SK-N-SH (cell line): ENCODE measurements at regions not wholly inside any gene's neighbourhood (a gene's known extent, or its start where the extent isn't known, plus 50 kb on each side); places are given as distances from the start of the nearest gene placed in this dataset.

Source experiments
- CTCF ChIA-PET: fragments of 300-600, 350-600 bp; formaldehyde crosslinking; extraction: SDS; loops from one replicate; lab custom pipeline; 2021; lab: Yijun Ruan, JAX
- POLR2A ChIA-PET: fragments of 350-600 bp; sonication (Branson Sonifier 250); formaldehyde crosslinking; extraction: SDS; loops from one replicate; lab custom pipeline; 2020; ENCODE audit warnings: antibody characterized with exemption, inconsistent platforms; lab: Yijun Ruan, JAX
- DNase-seq: peaks from one replicate; pipeline ENCODE4 v3.0.0; 2012
- H2AFZ ChIP-seq: fragments of 200-600 bp; sonication (generic); 2 replicates; pipeline ENCODE4 v1.8.1; 2016; ENCODE audit warnings: antibody characterized with exemption, mild to moderate bottlenecking, low read depth
- H3F3A ChIP-seq: fragments of 200-600 bp; sonication (generic); replicated peaks from 2 replicates; pipeline ENCODE3; 2016; ENCODE audit warnings: antibody characterized with exemption, mild to moderate bottlenecking; ENCODE audit not compliant: insufficient read depth
- H3K27ac ChIP-seq, 2 experiments: fragments of 200-500 bp in 1 of 2; fragments of 200-600 bp in 1 of 2; sonication (Bioruptor generic) in 1 of 2; sonication (generic), shearing (Covaris generic) in 1 of 2; 2 replicates each; pipeline versions ENCODE4 v1.5.1 to v1.6.1; 2014 to 2016; ENCODE audit warnings: low read depth in 2 of 2, inconsistent platforms in 1 of 2, low read length in 1 of 2, mild to moderate bottlenecking in 1 of 2, mixed read lengths in 1 of 2
- H3K27me3 ChIP-seq: fragments of 200-600 bp; sonication (generic), shearing (Covaris generic); 2 replicates; pipeline ENCODE4 v1.6.1; 2016; ENCODE audit warnings: mixed run types; ENCODE audit not compliant: insufficient read depth
- H3K36me3 ChIP-seq, 2 experiments: fragments of 200-500 bp in 1 of 2; fragments of 200-600 bp in 1 of 2; sonication (Bioruptor generic) in 1 of 2; sonication (generic) in 1 of 2; replicated peaks in 1 of 2; 2 replicates each; pipeline versions ENCODE3 to v1.5.1; 2014 to 2016; ENCODE audit warnings: low read length in 1 of 2, mild to moderate bottlenecking in 1 of 2; ENCODE audit not compliant: insufficient read depth in 2 of 2, control insufficient read depth in 1 of 2
- H3K4me1 ChIP-seq, 2 experiments: fragments of 200-500 bp in 1 of 2; fragments of 200-600 bp in 1 of 2; sonication (Bioruptor generic) in 1 of 2; sonication (generic), shearing (Covaris generic) in 1 of 2; 2 replicates each; pipeline versions ENCODE4 v1.5.1 to v1.6.1; 2014 to 2016; ENCODE audit warnings: low read depth in 1 of 2, low read length in 1 of 2, mixed run types in 1 of 2; ENCODE audit not compliant: insufficient read depth in 2 of 2, control insufficient read depth in 1 of 2
- H3K4me2 ChIP-seq: fragments of 200-600 bp; sonication (generic), shearing (Covaris generic); 2 replicates; pipeline ENCODE4 v1.6.1; 2017; ENCODE audit warnings: mixed run types
- H3K4me3 ChIP-seq, 2 experiments: fragments of 200-500 bp in 1 of 2; fragments of 200-600 bp in 1 of 2; sonication (Bioruptor generic) in 1 of 2; sonication (generic), shearing (Covaris generic) in 1 of 2; 2 replicates each; pipeline versions ENCODE4 v1.5.1 to v1.8.1; 2014 to 2016; ENCODE audit warnings: low read depth in 2 of 2, inconsistent platforms in 1 of 2, low read length in 1 of 2, mild to moderate bottlenecking in 1 of 2, mixed read lengths in 1 of 2, moderate library complexity in 1 of 2
- H3K79me2 ChIP-seq: fragments of 200-600 bp; sonication (generic); 2 replicates; pipeline ENCODE4 v1.8.1; 2017; ENCODE audit warnings: mild to moderate bottlenecking; ENCODE audit not compliant: insufficient read depth
- H3K9ac ChIP-seq: fragments of 200-600 bp; sonication (generic); 2 replicates; pipeline ENCODE4 v1.6.1; 2017; ENCODE audit warnings: mixed run types
- H3K9me2 ChIP-seq: fragments of 200-600 bp; sonication (generic); 2 replicates; pipeline ENCODE4 v1.6.1; 2017; ENCODE audit warnings: mixed run types
- H3K9me3 ChIP-seq: fragments of 200-600 bp; sonication (generic); 2 replicates; pipeline ENCODE4 v1.6.1; 2017; ENCODE audit warnings: mixed run types, mild to moderate bottlenecking, moderate library complexity
- H4K20me1 ChIP-seq: fragments of 200-600 bp; sonication (generic); 2 replicates; pipeline ENCODE4 v1.6.1; 2017; ENCODE audit warnings: mild to moderate bottlenecking, mixed run types; ENCODE audit not compliant: insufficient read depth
- CHD2 ChIP-seq: fragments of 150-350 bp; IDR thresholded peaks from 2 replicates; pipeline ENCODE4 v1.6.1; 2018; ENCODE audit warnings: low read length; ENCODE audit not compliant: partially characterized antibody
- FOXM1 ChIP-seq: IDR thresholded peaks from 2 replicates; pipeline ENCODE4 v1.4.0; 2012; ENCODE audit warnings: low read depth, mild to moderate bottlenecking
- GATA2 ChIP-seq: sonication (generic); formaldehyde crosslinking; IDR thresholded peaks from 2 replicates; pipeline ENCODE4 v1.5.0; 2020; ENCODE audit warnings: mild to moderate bottlenecking, missing genetic modification reagents
- JUND ChIP-seq: IDR thresholded peaks from 2 replicates; pipeline ENCODE4 v1.4.0; 2012
- NRF1 ChIP-seq: IDR thresholded peaks from 2 replicates; pipeline ENCODE4 v1.6.1; 2012; ENCODE audit warnings: low read depth, mild to moderate bottlenecking, low read length
- RFX5 ChIP-seq: IDR thresholded peaks from 2 replicates; pipeline ENCODE4 v1.6.1; 2012; ENCODE audit warnings: mild to moderate bottlenecking, improper control_type of control experiment, low read length
- SIN3A ChIP-seq: IDR thresholded peaks from 2 replicates; pipeline ENCODE4 v1.6.1; 2012; ENCODE audit warnings: low read depth, mild to moderate bottlenecking, low read length, moderate library complexity, borderline replicate concordance
- TAF1 ChIP-seq: IDR thresholded peaks from 2 replicates; pipeline ENCODE4 v1.6.1; 2012; ENCODE audit warnings: low read depth, mild to moderate bottlenecking, low read length, moderate library complexity, borderline replicate concordance
- TCF12 ChIP-seq: IDR thresholded peaks from 2 replicates; pipeline ENCODE4 v1.4.0; 2012
- TEAD4 ChIP-seq: IDR thresholded peaks from 2 replicates; pipeline ENCODE4 v1.4.0; 2012; ENCODE audit warnings: mild to moderate bottlenecking, borderline replicate concordance; ENCODE audit not compliant: insufficient read depth
- WGBS: methylation state at CpG from one replicate; pipeline ENCODE4 v1.1.6; 2017; ENCODE audit warnings: low lambda C conversion rate; 5-methylcytosine and 5-hydroxymethylcytosine counted together
- TF ChIP-seq, protein P1 (sequence below): IDR thresholded peaks from 2 replicates; pipeline ENCODE4 v1.4.0; 2012; ENCODE audit warnings: low read depth, borderline replicate concordance
- TF ChIP-seq, protein P2 (sequence below): fragments of 150-350 bp; IDR thresholded peaks from 2 replicates; pipeline ENCODE4 v1.6.1; 2016; ENCODE audit warnings: mild to moderate bottlenecking, low read depth, low read length
- TF ChIP-seq, protein P3 (sequence below): IDR thresholded peaks from 2 replicates; pipeline ENCODE4; 2012
- TF ChIP-seq, protein P4 (sequence below): IDR thresholded peaks from 2 replicates; pipeline ENCODE4 v1.6.1; 2012; ENCODE audit warnings: mild to moderate bottlenecking, low read depth, low read length, moderate library complexity

DNA sequence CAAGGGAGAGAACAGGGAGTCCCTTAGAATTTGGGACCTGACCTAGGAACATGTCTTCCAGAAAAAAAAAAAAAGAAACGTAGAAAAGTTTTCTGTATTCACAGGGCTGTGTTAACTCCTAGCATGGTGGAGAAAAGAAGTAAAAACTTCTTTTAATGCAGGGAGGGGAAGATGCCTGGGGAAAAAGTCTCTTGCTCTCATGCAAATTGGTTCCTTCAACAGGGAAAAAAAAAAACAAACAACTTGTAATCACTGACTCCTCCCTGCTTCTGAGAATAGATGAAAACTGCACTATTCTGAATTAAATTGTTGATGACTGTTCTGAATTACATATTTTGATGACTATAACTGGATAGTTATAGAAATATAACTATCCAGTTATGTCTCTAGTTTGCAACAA lies 933.2 kb downstream of the TRIB2 start:
- Histone ChIP-seq H3F3A (no peaks in the 10 kb centered on the region), H3K4me2 (no peak overlapping the region), H3K36me3 (no peaks in the 10 kb centered on the region), H3K4me3 (no peak overlapping the region), H3K27ac (no peak overlapping the region), H3K9me3 (no peaks in the 10 kb centered on the region)
- CTCF ChIA-PET: interaction anchor here (1.3 to 1.6 kb wide), 2 partner anchors 10 to 12 kb away, joined by 3 to 4 read pairs; no protein-coding TSS in a partner anchor
- DNase-seq: no peak
- TF ChIP-seq NRF1 (no peak), FOXM1 (no peak), GATA2 (CRISPR knock-in tag) (no peak), JUND (no peak), TCF12 (no peak)
- TF ChIP-seq, protein P1, sequence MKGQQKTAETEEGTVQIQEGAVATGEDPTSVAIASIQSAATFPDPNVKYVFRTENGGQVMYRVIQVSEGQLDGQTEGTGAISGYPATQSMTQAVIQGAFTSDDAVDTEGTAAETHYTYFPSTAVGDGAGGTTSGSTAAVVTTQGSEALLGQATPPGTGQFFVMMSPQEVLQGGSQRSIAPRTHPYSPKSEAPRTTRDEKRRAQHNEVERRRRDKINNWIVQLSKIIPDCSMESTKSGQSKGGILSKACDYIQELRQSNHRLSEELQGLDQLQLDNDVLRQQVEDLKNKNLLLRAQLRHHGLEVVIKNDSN: no peak
- TF ChIP-seq, all 33 proteins: peak for 0
- Histone ChIP-seq H3K4me1 (no peaks in the 10 kb centered on the region; a peak in 1 of 4 replicates), H3K9ac (no peak overlapping the region), H4K20me1 (no peaks in the 10 kb centered on the region), H3K79me2 (no peaks in the 10 kb centered on the region), H3K27me3 (no peaks in the 10 kb centered on the region), H3K9me2 (no peaks in the 10 kb centered on the region), H2AFZ (no peak overlapping the region)
- POLR2A ChIA-PET: no interaction called here
- WGBS: 18% methylated on average over 1 of the region's 1 CpG

DNA sequence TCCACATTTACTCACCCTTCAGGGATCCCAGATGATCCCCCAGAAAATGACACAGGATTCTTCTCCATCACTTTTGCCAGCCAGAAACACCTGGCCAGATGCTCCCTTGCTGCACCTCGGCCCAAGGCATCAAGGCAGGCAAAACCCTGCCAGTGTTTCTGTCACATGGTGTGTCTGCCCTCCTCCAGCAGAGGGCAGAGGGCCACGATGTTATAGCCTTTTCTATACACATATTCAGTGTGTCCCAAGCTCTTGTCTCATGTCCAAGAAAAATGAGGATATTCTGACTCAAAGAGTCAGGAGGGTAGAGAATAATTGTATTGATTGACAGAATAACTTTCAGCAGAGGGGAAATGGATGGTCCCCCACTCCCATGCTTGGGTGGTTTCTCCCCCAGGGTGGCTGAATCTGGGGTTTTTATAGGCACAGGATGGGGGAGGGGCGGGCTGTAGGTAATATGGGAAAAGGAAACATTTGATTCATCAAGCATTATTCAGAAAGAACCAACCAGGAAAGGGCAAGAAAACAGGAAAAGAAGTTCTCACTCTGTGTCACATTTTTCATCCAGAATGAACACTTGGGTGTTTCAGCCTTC lies 933.9 kb downstream of the TRIB2 start:
- H4K20me1 ChIP-seq: no peaks in the 10 kb centered on the region
- H3K79me2 ChIP-seq: no peaks in the 10 kb centered on the region
- H3K4me3 ChIP-seq: no peak overlapping the region
- no peaks in the 10 kb centered on the region for H3F3A ChIP-seq
- DNase-seq: no peak
- H3K27me3 ChIP-seq: no peaks in the 10 kb centered on the region
- CTCF ChIA-PET: interaction anchor here (0.6 to 1.6 kb wide), 4 partner anchors 10 to 1927 kb away, joined by 3 to 4 read pairs (median 4); no protein-coding TSS in a partner anchor
- H3K36me3 ChIP-seq: no peaks in the 10 kb centered on the region
- no peak overlapping the region for H2AFZ ChIP-seq
- H3K4me2 ChIP-seq: no peak overlapping the region
- no peak overlapping the region for H3K9ac ChIP-seq
- POLR2A ChIA-PET: no interaction called here
- no peak overlapping the region for H3K27ac ChIP-seq
- no peaks in the 10 kb centered on the region for H3K9me3 ChIP-seq
- H3K4me1 ChIP-seq: no peaks in the 10 kb centered on the region; a peak in 1 of 4 replicates
- no peaks in the 10 kb centered on the region for H3K9me2 ChIP-seq
- WGBS: 19% methylated on average over 3 of the region's 3 CpGs
- TF ChIP-seq TEAD4 (no peak), TAF1 (no peak), SIN3A (no peak), CHD2 (no peak), GATA2 (CRISPR knock-in tag) (no peak), RFX5 (no peak)
- TF ChIP-seq, protein P2, sequence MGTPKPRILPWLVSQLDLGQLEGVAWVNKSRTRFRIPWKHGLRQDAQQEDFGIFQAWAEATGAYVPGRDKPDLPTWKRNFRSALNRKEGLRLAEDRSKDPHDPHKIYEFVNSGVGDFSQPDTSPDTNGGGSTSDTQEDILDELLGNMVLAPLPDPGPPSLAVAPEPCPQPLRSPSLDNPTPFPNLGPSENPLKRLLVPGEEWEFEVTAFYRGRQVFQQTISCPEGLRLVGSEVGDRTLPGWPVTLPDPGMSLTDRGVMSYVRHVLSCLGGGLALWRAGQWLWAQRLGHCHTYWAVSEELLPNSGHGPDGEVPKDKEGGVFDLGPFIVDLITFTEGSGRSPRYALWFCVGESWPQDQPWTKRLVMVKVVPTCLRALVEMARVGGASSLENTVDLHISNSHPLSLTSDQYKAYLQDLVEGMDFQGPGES: no peak
- TF ChIP-seq, protein P3, sequence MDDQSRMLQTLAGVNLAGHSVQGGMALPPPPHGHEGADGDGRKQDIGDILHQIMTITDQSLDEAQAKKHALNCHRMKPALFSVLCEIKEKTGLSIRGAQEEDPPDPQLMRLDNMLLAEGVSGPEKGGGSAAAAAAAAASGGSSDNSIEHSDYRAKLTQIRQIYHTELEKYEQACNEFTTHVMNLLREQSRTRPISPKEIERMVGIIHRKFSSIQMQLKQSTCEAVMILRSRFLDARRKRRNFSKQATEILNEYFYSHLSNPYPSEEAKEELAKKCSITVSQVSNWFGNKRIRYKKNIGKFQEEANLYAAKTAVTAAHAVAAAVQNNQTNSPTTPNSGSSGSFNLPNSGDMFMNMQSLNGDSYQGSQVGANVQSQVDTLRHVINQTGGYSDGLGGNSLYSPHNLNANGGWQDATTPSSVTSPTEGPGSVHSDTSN: no peak
- TF ChIP-seq, protein P4, sequence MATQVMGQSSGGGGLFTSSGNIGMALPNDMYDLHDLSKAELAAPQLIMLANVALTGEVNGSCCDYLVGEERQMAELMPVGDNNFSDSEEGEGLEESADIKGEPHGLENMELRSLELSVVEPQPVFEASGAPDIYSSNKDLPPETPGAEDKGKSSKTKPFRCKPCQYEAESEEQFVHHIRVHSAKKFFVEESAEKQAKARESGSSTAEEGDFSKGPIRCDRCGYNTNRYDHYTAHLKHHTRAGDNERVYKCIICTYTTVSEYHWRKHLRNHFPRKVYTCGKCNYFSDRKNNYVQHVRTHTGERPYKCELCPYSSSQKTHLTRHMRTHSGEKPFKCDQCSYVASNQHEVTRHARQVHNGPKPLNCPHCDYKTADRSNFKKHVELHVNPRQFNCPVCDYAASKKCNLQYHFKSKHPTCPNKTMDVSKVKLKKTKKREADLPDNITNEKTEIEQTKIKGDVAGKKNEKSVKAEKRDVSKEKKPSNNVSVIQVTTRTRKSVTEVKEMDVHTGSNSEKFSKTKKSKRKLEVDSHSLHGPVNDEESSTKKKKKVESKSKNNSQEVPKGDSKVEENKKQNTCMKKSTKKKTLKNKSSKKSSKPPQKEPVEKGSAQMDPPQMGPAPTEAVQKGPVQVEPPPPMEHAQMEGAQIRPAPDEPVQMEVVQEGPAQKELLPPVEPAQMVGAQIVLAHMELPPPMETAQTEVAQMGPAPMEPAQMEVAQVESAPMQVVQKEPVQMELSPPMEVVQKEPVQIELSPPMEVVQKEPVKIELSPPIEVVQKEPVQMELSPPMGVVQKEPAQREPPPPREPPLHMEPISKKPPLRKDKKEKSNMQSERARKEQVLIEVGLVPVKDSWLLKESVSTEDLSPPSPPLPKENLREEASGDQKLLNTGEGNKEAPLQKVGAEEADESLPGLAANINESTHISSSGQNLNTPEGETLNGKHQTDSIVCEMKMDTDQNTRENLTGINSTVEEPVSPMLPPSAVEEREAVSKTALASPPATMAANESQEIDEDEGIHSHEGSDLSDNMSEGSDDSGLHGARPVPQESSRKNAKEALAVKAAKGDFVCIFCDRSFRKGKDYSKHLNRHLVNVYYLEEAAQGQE: no peak
